CD4-positive, alpha-beta T cell (primary cell): ENCODE measurements at regions not wholly inside any gene's neighbourhood (a gene's known extent, or its start where the extent isn't known, plus 50 kb on each side); places are given as distances from the start of the nearest gene placed in this dataset.

Experiments used
- ATAC-seq: fragments of 200-7000 bp; cut with Tn5 transposase; one replicate; pipeline ENCODE4 v1.10.0; 2022; ENCODE audit warnings: mild to moderate bottlenecking; ENCODE audit not compliant: poor library complexity
- CTCF ChIA-PET: fragments of 350-600 bp; sonication (Branson Sonifier 250); formaldehyde crosslinking; loops from one replicate; lab custom pipeline; 2021; ENCODE audit warnings: antibody characterized with exemption, inconsistent platforms; lab: Charles Lee
- POLR2A ChIA-PET: fragments of 350-600 bp; sonication (Branson Sonifier 250); formaldehyde crosslinking; loops from one replicate; lab custom pipeline; 2021; ENCODE audit warnings: antibody characterized with exemption, inconsistent platforms; lab: Charles Lee
- DNase-seq, 14 experiments: peaks; one replicate each; pipeline ENCODE4 v3.0.0-alpha.2; 2013 to 2020; ENCODE audit warnings: mixed read lengths in 2 of 14
- H3K27ac ChIP-seq, 2 donors: one replicate each; pipeline versions ENCODE4 v1.5.1 to v1.7.0; 2013; ENCODE audit warnings: low read length in 2 of 2, low read depth in 1 of 2, mild to moderate bottlenecking in 1 of 2
- H3K27me3 ChIP-seq, 2 experiments: 1 replicate in 1 of 2; 2 replicates in 1 of 2; pipeline versions ENCODE4 v1.6.1 to v1.7.0; 2013; ENCODE audit warnings: low read length in 2 of 2, control low read depth in 1 of 2, mild to moderate bottlenecking in 1 of 2, moderate library complexity in 1 of 2; ENCODE audit not compliant: insufficient read depth in 2 of 2, control insufficient read depth in 1 of 2
- H3K36me3 ChIP-seq: one replicate; pipeline ENCODE4 v1.6.1; 2013; ENCODE audit warnings: low read length, control low read depth; ENCODE audit not compliant: insufficient read depth
- H3K4me1 ChIP-seq: one replicate; pipeline ENCODE4 v1.6.1; 2013; ENCODE audit warnings: low read length, control low read depth; ENCODE audit not compliant: insufficient read depth
- H3K4me3 ChIP-seq: one replicate; pipeline ENCODE4 v1.5.1; 2013; ENCODE audit warnings: mild to moderate bottlenecking, low read length, moderate library complexity
- H3K9me3 ChIP-seq, 2 experiments: 1 replicate in 1 of 2; 2 replicates in 1 of 2; pipeline versions ENCODE4 v1.6.1 to v1.7.0; 2013; ENCODE audit warnings: low read length in 2 of 2, mild to moderate bottlenecking in 2 of 2, control low read depth in 1 of 2, moderate library complexity in 1 of 2; ENCODE audit not compliant: control insufficient read depth in 1 of 2, insufficient read depth in 1 of 2
- H3K27ac Mint-ChIP-seq: one replicate; pipeline ENCODE4 v1.8.0; 2020; ENCODE audit warnings: mixed read lengths
- H3K27me3 Mint-ChIP-seq: one replicate; pipeline ENCODE4 v1.8.0; 2021; ENCODE audit warnings: mixed read lengths
- H3K36me3 Mint-ChIP-seq: one replicate; pipeline ENCODE4 v1.8.0; 2021; ENCODE audit warnings: low read depth, mixed read lengths
- H3K4me1 Mint-ChIP-seq: one replicate; pipeline ENCODE4 v1.8.0; 2021; ENCODE audit warnings: low read depth, mixed read lengths
- H3K4me3 Mint-ChIP-seq: one replicate; pipeline ENCODE4 v1.8.0; 2020; ENCODE audit warnings: mild to moderate bottlenecking, mixed read lengths
- H3K9me3 Mint-ChIP-seq: one replicate; pipeline ENCODE4 v1.8.0; 2020; ENCODE audit warnings: mixed read lengths
- intact Hi-C, 2 experiments: fragments of 100-400 bp; cut with DNase I in 1 of 2; cut with micrococcal nuclease in 1 of 2; formaldehyde crosslinking; loops; one replicate each; pipeline versions ENCODE4 v1.15.1 to v1.9.0; 2023 to 2025; cut with DNase I, micrococcal nuclease
- TF ChIP-seq, protein P1 (sequence below): fragments of 200-600 bp; IDR thresholded peaks from one replicate; pipeline ENCODE4 v1.8.0; 2022; ENCODE audit warnings: antibody characterized with exemption, mild to moderate bottlenecking

GRCh38 chr5:123763201-123763600 is 251.2 kb downstream of the CSNK1G3 start:
- DNase-seq (no peak), ATAC-seq (no peak)
- TF ChIP-seq, protein P1, sequence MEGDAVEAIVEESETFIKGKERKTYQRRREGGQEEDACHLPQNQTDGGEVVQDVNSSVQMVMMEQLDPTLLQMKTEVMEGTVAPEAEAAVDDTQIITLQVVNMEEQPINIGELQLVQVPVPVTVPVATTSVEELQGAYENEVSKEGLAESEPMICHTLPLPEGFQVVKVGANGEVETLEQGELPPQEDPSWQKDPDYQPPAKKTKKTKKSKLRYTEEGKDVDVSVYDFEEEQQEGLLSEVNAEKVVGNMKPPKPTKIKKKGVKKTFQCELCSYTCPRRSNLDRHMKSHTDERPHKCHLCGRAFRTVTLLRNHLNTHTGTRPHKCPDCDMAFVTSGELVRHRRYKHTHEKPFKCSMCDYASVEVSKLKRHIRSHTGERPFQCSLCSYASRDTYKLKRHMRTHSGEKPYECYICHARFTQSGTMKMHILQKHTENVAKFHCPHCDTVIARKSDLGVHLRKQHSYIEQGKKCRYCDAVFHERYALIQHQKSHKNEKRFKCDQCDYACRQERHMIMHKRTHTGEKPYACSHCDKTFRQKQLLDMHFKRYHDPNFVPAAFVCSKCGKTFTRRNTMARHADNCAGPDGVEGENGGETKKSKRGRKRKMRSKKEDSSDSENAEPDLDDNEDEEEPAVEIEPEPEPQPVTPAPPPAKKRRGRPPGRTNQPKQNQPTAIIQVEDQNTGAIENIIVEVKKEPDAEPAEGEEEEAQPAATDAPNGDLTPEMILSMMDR = no peak
- Histone ChIP-seq H3K4me3 (no peak overlapping the region), H3K9me3 (no peaks in the 10 kb centered on the region), H3K36me3 (no peaks in the 10 kb centered on the region), H3K4me1 (no peaks in the 10 kb centered on the region), H3K27me3 (no peaks in the 10 kb centered on the region), H3K27ac (no peak overlapping the region)
- ChIA-PET CTCF (no interaction called here), POLR2A (no interaction called here)
- intact Hi-C loops = no loop called here
- peaks cover 11% of the 10 kb centered on the region for H3K9me3 Mint-ChIP-seq
- no peaks in the 10 kb centered on the region for H3K36me3 Mint-ChIP-seq
- no peaks in the 10 kb centered on the region for H3K4me1 Mint-ChIP-seq
- H3K27ac Mint-ChIP-seq = no peak overlapping the region
- no peak overlapping the region for H3K4me3 Mint-ChIP-seq
- no peaks in the 10 kb centered on the region for H3K27me3 Mint-ChIP-seq

GRCh38 chr5:123756816-123757215 is 244.8 kb downstream of the CSNK1G3 start:
- H3K27ac ChIP-seq = no peak overlapping the region
- no peaks in the 10 kb centered on the region for H3K27me3 Mint-ChIP-seq
- H3K4me3 Mint-ChIP-seq = no peak overlapping the region
- no peak overlapping the region for H3K4me3 ChIP-seq
- H3K36me3 ChIP-seq = no peaks in the 10 kb centered on the region
- CTCF ChIA-PET = no interaction called here
- no peaks in the 10 kb centered on the region for H3K36me3 Mint-ChIP-seq
- intact Hi-C loops = no loop called here
- TF ChIP-seq, protein P1 = no peak
- no peaks in the 10 kb centered on the region for H3K9me3 Mint-ChIP-seq
- H3K4me1 ChIP-seq = no peaks in the 10 kb centered on the region
- H3K27ac Mint-ChIP-seq = no peak overlapping the region
- H3K27me3 ChIP-seq = no peaks in the 10 kb centered on the region
- no peak for DNase-seq
- no peaks in the 10 kb centered on the region for H3K9me3 ChIP-seq
- POLR2A ChIA-PET = no interaction called here
- no peak for ATAC-seq
- H3K4me1 Mint-ChIP-seq = no peaks in the 10 kb centered on the region

DNA sequence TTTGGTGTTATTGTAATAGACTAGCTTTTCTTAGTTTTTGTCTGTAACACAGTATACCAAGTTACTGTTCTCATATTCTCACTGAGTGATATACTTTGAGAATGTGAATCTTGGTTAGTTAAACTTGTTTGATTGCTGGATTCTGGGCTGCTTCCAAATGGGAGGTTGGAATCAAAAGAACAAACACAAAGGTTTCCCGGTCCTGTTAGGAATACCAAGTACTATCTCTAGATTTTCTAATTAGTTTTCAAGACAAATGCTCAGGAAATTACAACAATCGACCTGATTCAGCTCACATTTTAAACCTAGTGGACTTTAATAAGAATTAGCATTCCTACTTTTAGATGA is 244.3 kb downstream of the CSNK1G3 start:
- Histone ChIP-seq H3K27me3 (no peaks in the 10 kb centered on the region), H3K36me3 (no peaks in the 10 kb centered on the region), H3K4me1 (no peaks in the 10 kb centered on the region), H3K9me3 (no peaks in the 10 kb centered on the region), H3K27ac (no peak overlapping the region), H3K4me3 (no peak overlapping the region)
- no peaks in the 10 kb centered on the region for H3K27me3 Mint-ChIP-seq
- ATAC-seq (no peak), DNase-seq (no peak)
- POLR2A ChIA-PET = no interaction called here
- H3K4me1 Mint-ChIP-seq = no peaks in the 10 kb centered on the region
- no peak overlapping the region for H3K27ac Mint-ChIP-seq
- CTCF ChIA-PET = no interaction called here
- no peak overlapping the region for H3K4me3 Mint-ChIP-seq
- intact Hi-C loops = no loop called here
- H3K36me3 Mint-ChIP-seq = no peaks in the 10 kb centered on the region
- H3K9me3 Mint-ChIP-seq = no peaks in the 10 kb centered on the region
- TF ChIP-seq, protein P1 = no peak
